ENCODE measurements at regions not wholly inside any gene's neighbourhood (a gene's known extent, or its start where the extent isn't known, plus 50 kb on each side); places are given as distances from the start of the nearest gene placed in this dataset.

DNA sequence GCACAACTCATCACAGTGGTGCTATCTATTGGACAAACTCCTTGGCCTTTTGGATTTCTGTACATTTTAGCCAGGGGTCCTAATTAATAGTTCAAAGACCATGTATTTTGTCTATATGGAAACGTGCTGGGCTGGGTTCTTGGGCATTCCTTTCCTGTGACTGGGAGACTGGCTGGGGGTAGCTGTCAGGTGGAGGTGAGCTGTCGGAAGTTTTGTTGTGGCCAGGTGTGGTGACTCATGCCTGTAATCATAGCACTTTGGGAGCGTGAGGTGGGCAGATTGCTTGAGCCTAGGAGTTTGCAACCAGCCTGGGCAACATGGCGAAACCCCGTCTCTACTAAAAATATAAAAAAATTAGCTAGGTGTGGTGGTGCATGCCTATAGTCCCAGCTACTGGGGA lies 392.4 kb downstream of the RPS6KC1 start:
- Histone ChIP-seq H3K9me3 (ENCODE audit: control insufficient read depth, low read length) (no peaks in the 10 kb centered on the region), H3K9ac (no peak overlapping the region), H3K27ac (no peak overlapping the region), H3K36me3 (ENCODE audit: control insufficient read depth, insufficient read depth, low read length) (no peaks in the 10 kb centered on the region), H3K4me2 (ENCODE audit: low read length) (no peak overlapping the region), H3K27me3 (ENCODE audit: control insufficient read depth, insufficient read depth, low read length) (no peaks in the 10 kb centered on the region), H2AFZ (no peak overlapping the region), H3K4me3 (ENCODE audit: low read depth, low read length) (no peak overlapping the region), H3K4me1 (no peaks in the 10 kb centered on the region), H3K79me2 (no peaks in the 10 kb centered on the region)
- TF ChIP-seq, protein P1, sequence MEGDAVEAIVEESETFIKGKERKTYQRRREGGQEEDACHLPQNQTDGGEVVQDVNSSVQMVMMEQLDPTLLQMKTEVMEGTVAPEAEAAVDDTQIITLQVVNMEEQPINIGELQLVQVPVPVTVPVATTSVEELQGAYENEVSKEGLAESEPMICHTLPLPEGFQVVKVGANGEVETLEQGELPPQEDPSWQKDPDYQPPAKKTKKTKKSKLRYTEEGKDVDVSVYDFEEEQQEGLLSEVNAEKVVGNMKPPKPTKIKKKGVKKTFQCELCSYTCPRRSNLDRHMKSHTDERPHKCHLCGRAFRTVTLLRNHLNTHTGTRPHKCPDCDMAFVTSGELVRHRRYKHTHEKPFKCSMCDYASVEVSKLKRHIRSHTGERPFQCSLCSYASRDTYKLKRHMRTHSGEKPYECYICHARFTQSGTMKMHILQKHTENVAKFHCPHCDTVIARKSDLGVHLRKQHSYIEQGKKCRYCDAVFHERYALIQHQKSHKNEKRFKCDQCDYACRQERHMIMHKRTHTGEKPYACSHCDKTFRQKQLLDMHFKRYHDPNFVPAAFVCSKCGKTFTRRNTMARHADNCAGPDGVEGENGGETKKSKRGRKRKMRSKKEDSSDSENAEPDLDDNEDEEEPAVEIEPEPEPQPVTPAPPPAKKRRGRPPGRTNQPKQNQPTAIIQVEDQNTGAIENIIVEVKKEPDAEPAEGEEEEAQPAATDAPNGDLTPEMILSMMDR (IDR thresholded peaks at IDR 0.05) = no peak

DNA sequence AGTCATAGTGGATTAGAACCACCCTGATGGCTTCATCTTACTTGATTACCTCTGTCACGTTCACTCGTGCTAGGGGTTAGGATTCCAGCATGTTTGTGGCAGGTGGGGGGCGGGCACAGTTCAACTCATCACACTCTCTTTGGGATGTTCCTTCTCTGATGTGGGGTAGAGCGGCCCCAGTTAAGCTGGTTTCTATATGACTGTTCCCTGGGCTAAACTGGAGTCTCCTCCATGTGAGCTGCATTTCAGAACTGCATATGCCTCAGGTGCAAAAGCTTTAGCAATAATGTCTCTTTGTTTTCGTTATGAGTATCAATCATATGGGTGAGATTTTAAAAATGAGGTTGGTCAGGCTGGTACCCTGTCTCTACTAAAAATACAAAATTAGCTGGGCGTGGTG lies 393.2 kb downstream of the RPS6KC1 start:
- Histone ChIP-seq H3K36me3 (ENCODE audit: control insufficient read depth, insufficient read depth, low read length) (no peaks in the 10 kb centered on the region), H2AFZ (no peak overlapping the region), H3K4me2 (ENCODE audit: low read length) (no peak overlapping the region), H3K4me3 (ENCODE audit: low read depth, low read length) (no peak overlapping the region), H3K27ac (no peak overlapping the region), H3K27me3 (ENCODE audit: control insufficient read depth, insufficient read depth, low read length) (no peaks in the 10 kb centered on the region), H3K4me1 (no peaks in the 10 kb centered on the region), H3K9ac (no peak overlapping the region), H3K9me3 (ENCODE audit: control insufficient read depth, low read length) (no peaks in the 10 kb centered on the region), H3K79me2 (no peaks in the 10 kb centered on the region)
- TF ChIP-seq, protein P1 (IDR thresholded peaks at IDR 0.05) = no peak

DNA sequence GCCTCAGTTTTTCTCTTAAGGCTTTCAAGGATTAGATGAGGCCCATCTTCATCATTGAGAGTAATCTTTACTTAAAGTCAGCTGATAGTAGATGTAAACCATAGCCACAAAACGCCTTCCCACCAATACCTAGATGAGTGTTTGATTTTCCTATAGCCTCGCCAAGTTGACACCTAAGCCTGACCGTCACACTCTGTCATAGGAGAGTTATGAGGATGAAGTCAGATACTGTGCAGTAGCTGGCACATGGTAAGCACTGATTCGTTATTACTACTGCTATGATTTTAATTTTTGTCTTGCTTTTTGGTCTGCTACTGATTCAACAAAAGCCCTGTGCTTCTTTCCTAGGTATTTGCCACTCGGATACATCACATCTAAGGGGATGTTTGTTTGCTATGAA lies 395.5 kb downstream of the RPS6KC1 start:
- Histone ChIP-seq H3K4me3 (ENCODE audit: low read depth, low read length) (no peak overlapping the region), H3K27ac (no peak overlapping the region), H3K36me3 (ENCODE audit: control insufficient read depth, insufficient read depth, low read length) (no peaks in the 10 kb centered on the region), H3K9me3 (ENCODE audit: control insufficient read depth, low read length) (no peaks in the 10 kb centered on the region), H3K79me2 (no peaks in the 10 kb centered on the region), H3K27me3 (ENCODE audit: control insufficient read depth, insufficient read depth, low read length) (no peaks in the 10 kb centered on the region), H3K4me2 (ENCODE audit: low read length) (no peak overlapping the region), H2AFZ (no peak overlapping the region), H3K4me1 (no peaks in the 10 kb centered on the region), H3K9ac (no peak overlapping the region)
- TF ChIP-seq, protein P1 (IDR thresholded peaks at IDR 0.05) = no peak

DNA sequence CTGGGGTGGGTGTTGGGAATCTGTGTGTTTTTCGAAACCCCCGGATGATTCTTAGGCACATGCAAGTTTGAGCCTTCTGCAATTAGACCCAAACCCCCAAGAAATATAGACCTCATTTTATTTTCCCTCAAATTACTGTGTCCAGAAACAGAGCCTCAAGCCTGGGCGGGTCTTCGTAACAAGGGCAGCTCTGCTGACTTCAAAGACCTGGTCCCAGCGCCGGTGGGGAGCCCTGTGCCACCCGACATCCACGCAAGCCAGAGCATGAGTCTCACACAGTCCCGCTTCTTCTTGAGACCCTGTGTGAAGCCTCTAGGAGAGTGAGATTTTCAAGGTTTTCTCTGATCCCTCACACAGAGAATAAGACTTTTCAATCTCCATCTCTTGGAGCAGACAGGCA lies 397.3 kb downstream of the RPS6KC1 start:
- Histone ChIP-seq H3K9me3 (ENCODE audit: control insufficient read depth, low read length) (no peaks in the 10 kb centered on the region), H3K9ac (no peak overlapping the region), H3K36me3 (ENCODE audit: control insufficient read depth, insufficient read depth, low read length) (no peaks in the 10 kb centered on the region), H3K27me3 (ENCODE audit: control insufficient read depth, insufficient read depth, low read length) (no peaks in the 10 kb centered on the region), H3K4me3 (ENCODE audit: low read depth, low read length) (no peak overlapping the region), H3K4me1 (no peaks in the 10 kb centered on the region), H3K4me2 (ENCODE audit: low read length) (no peak overlapping the region), H3K79me2 (no peaks in the 10 kb centered on the region), H3K27ac (no peak overlapping the region), H2AFZ (no peak overlapping the region)
- TF ChIP-seq, protein P1 (IDR thresholded peaks at IDR 0.05) = no peak

DNA sequence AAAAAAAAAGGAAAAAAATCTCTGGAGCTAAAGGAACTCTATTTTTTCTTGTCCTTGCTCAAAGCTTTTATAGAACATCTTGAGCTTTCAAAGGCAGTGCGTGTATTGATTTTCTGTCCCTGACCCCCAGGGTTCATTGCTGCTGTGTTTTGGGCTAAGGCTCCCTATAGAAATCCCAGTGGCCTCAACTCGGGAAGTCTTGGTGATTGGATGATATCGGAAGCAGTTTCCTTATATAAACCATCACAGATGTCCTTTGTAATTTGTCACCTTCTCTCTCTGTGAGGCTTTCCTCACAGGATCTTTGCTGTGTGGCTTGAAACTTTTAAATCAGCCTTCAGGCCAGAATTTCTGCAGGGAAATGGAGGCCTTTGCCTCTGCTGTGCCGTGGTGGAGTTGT lies 397.7 kb downstream of the RPS6KC1 start:
- no peaks in the 10 kb centered on the region for H3K79me2 ChIP-seq
- H3K4me2 ChIP-seq (ENCODE audit: low read length) = no peak overlapping the region
- H3K4me1 ChIP-seq = no peaks in the 10 kb centered on the region
- no peaks in the 10 kb centered on the region for H3K36me3 ChIP-seq (ENCODE audit: control insufficient read depth, insufficient read depth, low read length)
- no peak overlapping the region for H3K4me3 ChIP-seq (ENCODE audit: low read depth, low read length)
- no peak overlapping the region for H3K9ac ChIP-seq
- H3K27me3 ChIP-seq (ENCODE audit: control insufficient read depth, insufficient read depth, low read length) = no peaks in the 10 kb centered on the region
- no peaks in the 10 kb centered on the region for H3K9me3 ChIP-seq (ENCODE audit: control insufficient read depth, low read length)
- TF ChIP-seq, protein P1 (IDR thresholded peaks at IDR 0.05) = no peak
- H2AFZ ChIP-seq = no peak overlapping the region
- H3K27ac ChIP-seq = no peak overlapping the region
